Stimulated activated CD8-positive, alpha-beta memory T cell treated with anti-CD3 and anti-CD28 coated beads, Interleukin-4, amount 100 ng/mL, for 48 hours (primary cell): ENCODE measurements at regions not wholly inside any gene's neighbourhood (a gene's known extent, or its start where the extent isn't known, plus 50 kb on each side); places are given as distances from the start of the nearest gene placed in this dataset.

Source experiments
- DNase-seq: peaks from one replicate; pipeline ENCODE4 v3.0.0-alpha.2; 2020

DNA sequence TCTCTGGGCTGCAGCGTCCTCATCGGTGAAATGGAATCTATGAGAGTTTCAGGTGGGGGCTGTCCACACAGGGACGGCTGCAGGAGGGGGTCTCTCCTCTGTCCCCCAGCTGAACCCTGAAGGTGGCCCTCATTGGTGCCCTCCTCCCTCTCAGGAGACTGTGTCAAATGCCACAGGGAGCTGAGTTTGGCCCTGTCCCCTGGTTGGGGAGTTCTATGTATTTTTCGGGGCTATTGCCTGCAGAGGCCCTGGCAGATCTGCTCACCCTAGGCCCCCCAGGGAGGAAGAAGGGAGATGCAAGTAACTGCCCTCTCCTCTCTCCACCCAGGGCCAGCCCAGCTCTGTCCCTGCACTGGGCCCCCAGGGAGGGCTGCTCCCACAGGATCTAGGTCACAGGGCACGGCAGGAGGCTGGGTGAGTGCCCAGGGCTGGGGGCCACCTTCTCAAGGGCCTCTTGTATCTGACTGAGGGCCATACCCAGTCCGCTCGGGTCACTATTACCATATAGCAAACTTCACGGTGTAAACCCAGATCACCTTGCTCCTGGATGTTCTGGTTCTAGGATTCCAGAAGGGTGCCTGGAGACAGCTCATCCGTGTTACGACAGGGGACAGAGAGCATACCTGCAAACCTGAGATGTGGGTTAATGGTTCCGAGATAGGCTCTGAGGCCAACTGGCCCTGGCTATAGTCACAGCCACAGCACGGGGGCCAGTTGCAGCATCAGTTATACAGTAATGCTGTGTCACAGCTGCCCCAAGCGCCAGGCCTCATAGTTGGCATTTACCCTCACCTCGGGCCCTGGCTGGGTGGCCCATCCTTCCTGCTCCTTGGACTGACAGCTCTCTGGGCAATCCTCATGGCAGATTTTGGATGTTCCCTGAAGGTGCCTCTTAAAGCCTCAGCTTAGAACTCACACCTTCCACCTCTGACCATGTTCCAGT, 102.4 kb upstream of the PRR23E start:
- no peak for DNase-seq

DNA sequence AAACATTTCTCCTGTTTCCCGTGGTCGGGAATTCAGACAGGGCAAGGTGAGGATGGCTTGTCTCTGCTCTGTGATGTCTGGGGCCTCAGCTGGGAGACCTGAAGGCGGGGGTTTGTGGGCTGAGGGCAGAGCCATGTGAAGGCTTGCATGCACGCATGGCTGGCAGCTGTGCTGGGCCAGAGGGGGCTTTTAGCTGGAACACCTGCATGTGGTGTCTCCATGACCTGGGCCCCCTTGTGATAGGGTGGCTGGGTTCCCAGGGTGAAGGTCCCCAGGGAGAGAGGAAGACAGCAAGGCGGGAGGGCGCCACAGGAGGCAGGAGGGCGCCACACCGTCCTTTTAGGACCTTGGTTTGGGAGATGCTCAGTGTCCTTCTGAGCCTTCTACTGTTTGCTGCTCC, 101.6 kb upstream of the PRR23E start:
- no peak for DNase-seq

DNA sequence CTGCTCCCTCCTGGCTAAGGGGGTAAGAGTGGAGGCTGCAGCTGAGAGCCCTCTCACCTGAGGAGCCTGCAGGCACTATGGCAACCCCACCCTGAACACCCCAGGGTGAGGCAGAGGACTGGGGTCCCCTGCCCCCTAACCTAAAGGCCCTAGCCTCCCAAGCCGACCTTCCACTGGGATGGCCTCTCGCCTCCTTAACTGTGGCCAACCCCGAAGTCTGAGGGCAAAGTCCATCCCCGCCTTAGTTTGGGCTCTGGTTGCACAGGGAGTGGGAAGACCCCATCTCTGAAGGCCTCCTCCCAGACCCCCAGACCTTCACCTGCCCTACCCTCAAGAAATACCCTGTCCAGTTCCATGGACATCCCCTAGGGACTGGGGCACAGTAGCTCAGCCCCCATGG, 100.6 kb upstream of the PRR23E start:
- no peak for DNase-seq

DNA sequence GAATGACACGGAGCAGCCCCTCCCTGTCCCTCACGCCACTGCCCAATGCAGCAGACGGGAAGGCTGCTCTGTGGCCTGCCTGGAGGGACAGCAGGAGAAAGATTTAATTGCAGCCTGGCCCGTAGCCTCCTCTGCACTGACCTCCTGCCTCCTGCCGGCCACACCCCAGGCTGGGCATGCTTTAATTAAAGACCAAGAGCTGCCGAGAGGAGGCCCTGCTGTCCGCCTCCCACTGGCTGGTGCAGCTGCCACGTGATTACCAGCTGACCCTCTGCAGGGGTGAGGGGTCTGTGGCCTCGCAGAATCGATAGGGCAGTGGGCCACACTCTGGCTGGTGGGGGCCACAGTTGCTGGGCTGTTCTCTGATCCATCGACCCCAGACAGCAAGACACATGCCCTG, 100.2 kb upstream of the PRR23E start:
- no peak for DNase-seq

DNA sequence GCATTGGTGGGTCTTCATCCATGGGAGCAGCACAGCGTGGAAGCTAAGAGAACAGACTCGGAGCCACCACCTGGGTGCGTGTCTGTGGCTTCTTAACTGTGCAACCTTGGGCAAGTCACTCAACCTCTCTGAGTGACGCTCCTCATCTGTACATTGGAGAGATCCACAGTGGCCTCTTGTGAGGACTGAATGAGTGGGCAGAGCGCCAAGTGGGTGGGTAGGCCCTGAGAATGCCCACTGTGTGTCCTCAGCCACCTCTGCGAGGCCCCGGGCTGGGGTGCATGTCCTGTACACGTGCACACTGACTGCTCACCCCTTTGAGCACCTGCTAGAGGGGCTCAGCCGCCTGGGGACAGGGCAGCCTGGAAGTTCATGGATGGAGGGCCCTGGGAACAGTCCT, 99.6 kb upstream of the PRR23E start:
- no peak for DNase-seq

DNA sequence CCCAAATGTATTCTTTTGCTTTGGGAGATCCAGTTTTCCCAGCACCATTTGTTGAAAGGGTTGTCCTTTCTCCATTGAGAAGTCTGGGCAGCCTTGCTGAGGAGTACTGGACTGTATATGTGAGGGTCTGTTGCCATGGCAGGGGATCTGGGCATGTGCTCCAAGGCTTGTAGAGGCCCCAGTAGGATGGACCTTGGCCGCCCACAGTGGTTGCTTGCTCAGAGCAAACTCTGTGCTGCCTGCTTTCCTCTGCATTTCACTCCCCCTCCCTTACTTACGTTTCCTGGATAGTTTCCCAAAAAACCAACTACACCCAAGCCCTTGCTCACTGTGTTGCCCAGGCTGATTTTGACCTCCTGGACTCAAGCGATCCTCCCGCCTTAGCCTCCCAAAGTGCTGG, 97.2 kb upstream of the PRR23E start:
- DNase-seq = no peak

DNA sequence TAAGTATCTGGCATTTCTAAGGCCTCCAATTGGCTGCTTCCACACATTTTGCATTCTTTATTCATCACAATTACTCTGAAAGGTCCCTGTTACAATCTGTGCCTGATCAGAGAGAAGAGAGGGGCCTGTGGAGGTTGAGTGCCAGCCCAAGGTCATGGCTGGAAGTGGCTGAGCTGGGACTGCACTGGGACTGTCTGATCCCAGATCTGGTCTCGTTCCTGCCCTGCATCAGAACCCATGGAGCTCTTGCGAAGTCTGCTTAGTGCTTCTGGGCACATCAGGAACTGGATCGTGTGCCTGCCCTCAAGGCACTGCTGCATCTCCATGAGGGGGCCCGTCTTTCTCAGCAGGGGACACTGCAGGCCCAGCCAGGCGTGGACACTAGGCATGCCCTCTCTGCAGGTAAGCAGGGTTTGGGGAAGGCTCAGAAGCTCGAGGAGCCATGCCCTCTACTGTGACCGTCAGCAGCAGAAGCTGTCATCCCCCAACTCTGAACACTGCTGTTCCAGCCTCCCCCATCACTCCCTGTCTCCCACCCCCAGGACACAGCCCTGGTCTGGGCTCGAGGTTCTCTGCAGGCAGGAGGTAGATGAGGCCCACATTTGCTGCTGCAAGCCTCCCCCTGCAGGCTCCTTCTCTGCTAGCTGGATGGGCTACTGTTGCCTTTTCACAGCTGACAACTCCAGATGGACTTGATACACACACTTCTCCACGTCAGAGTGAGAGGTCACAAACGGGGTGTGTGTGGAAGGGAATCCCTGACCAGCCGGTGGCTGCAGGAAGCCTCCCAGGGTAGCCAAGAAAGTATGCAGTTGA, 96.5 kb upstream of the PRR23E start:
- no peak for DNase-seq

DNA sequence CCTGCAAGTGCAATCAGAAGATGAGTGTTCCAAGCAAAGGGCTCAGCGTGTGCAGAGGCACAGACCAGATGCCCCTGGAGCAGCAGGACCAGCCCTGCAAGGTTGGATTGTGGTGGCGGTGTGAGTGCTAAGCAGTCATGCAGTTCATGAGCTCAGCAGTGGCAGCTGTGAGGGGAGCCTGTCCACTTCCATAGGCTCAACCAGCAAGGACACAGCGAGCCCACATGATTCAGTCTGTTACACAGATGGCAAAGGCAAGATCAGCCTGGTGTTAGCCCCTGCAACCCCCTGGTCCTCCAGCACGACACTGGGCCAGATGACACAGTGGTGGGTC, 95.9 kb upstream of the PRR23E start:
- DNase-seq = no peak

DNA sequence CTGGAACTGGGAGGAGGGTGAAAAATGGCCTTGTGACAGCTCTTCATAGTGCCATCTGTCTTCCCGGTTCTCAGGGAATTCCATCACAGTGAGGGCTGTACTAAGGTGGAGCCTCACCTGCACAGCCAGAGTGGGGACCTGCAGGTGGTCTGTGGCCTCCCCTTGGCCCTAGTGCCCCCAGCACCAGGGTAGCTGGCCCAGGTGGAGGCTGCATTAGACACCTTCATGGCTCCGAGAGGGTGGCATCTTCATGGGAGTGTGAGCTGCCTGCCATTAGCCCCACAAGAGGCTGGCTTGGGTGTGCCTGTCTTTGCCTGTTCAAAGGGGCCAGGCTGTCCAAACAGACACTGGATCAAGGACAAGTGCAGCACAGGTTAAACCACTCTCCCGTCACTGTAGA, 95.5 kb upstream of the PRR23E start:
- DNase-seq = no peak

DNA sequence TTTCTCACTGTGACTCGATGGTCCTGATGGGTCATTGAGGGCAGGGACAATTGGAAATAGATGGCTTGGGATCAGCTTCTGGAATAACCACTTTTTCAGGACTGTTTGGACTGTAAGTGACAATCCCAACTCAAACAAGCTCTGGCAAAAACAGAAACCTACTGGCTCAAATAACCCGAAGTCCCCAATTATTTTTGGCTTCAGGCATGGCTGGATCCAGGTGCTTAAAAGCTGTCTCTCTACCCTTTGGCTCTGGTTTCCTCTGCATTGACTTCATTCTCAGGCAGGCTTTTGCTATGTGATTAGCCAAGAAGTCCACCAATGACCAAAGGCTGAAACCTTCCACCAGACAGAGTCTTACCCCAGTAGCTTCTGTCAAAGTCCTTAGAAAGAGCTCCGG, 92.9 kb upstream of the PRR23E start:
- DNase-seq = no peak

DNA sequence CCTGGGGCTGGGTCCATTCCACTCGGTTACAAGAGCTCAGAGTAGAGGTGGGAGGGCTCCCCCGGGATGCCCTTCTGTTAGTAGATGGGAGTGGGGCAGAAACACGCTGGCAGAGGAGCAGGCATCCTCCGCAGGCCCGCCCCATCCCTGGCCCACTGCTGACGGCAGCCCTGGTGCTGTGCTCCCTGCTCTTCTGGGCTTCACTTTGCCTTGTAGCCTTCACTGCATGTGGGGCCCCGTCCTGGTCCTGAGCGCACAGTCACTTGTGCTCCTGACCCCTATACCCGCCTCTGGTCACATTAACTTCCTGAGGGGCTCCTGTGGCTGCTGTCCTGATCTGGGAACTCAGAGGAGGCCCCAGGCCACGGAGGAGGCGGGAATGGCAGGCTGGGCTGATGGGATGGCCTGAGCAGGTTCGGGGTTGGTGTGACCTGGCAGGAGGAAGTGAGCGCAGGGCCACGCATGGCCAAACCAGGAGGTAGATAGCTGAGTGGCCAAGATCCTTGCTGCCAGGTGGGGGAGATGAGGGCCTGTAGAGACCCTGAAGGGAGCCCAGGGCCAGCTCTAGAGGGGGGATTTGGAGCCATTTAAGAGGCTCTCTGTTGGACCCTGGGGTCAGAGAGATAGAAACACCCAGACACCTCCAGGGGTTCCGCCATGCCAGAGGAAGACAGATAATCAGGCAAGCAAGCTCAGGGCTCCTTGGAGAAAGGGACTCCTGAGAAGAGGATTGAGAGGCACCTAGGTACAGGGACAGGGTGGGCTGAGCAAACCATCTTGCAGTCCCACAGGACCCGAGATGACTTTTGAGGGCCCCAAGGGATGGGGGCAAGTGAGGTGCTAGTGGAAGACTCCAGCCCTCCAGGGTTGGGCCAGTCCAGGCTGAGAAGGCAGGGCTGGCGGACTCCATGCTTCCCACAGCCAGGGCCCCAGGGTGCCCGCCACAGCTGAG, 92.2 kb upstream of the PRR23E start:
- no peak for DNase-seq

DNA sequence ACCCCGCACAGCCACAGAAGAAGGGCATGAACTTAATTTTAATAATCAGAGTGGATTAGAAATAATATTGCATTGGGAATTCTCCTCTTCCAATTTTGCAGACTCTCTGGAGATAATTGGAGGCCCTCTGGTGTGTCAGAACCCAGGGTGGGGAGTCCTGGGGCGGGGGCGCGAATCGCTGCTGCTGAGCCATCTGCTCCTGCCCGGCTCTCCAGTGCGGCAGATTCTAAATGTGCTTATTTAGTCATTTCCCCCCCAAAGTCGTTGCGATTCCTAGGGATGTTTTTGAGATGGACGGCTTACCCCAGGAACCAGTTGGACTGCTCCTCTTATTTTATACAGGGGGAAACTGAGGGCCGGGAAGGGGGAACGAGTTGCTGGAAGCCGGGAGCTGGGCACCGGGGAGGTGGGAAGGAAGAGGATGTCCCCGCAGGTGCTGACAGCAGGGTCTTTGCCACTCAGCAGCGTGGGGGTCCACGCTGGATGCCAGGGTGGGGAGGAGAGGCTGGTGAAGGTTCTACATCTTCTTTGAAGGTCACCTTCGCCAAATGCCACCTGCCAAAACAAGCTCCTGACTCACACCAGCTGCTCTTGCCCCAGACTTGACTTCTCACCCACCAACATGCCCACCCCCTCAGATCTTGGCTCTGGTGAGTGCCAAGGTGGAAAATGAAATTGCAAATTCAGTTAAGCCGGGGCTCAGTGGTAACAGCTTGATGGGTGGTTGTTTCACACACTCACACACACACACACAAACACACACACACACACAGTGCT, 91.3 kb upstream of the PRR23E start:
- DNase-seq = no peak

DNA sequence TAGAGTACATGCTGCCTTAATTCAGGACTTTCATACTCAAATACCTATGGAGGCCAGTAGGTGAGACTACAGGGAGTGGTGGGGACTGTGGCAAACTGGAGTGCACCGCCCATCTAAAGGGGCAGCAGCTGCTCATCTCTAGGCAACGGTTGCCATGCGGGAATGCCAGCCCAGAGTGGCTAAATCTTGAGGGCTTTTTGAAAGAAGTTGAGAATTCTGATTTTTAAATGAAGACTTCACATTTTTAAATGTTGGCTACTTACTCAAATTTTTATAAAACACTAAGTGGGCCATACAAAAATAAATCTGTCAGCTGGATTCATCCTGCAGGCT, 90.8 kb upstream of the PRR23E start:
- DNase-seq = no peak

DNA sequence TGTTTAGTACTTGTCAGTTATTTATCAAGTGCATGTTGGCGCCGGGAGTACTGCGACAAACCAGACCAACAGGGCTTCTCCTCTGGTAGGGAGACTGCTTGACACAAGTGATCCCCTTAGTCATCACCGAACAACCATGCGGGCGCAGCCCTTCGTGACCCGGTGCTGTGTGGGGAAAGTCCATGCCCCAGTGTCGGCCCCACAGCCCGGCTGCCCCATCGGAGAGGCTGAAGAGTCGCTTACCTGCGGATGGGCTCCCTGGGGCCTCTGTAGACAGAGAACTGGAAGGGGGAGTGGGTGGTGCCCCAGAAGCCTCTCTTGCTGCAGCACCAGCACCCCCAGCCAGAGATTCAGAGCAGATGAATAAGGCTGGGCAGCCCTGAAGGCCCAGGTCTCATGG, 90.3 kb upstream of the PRR23E start:
- no peak for DNase-seq

DNA sequence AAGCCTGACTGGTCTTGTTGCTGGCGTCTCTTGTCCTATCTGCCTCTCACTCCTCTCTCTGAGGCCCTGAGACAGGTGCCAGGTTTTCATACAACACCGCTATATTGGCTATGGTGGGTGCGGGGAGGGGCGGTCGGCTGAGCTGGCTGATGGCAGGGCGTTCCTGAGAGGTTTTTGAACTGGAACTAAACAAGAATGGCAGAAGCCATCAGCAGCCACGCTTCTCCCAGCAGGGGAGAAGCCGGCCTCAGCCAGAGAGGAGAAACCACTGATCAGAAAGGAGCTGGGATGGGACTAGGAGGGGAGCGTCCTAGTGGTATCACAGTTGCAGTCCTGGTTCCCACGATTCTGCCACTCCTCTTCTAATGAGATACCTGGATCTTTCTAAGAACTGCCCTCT, 89.9 kb upstream of the PRR23E start:
- no peak for DNase-seq

DNA sequence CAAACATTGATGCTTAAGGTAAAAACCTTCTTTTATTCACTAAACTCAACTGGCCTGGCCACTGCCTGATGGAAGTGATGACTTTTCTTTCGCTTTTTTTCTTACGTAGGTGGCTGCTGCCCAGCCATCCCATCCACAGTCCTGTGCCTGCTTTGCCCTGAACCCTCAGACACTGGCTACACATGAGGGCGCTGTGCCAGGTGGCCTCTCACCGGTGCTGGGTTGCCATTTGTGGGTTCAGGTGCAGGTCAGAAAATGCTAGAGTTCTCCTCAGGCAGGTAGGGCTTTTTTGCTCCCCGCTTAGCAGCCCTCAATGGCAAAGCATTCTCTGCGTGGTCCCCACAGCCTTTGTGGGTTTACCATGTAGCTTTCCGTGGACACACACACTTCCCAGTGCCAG, 88.3 kb upstream of the PRR23E start:
- DNase-seq = no peak

DNA sequence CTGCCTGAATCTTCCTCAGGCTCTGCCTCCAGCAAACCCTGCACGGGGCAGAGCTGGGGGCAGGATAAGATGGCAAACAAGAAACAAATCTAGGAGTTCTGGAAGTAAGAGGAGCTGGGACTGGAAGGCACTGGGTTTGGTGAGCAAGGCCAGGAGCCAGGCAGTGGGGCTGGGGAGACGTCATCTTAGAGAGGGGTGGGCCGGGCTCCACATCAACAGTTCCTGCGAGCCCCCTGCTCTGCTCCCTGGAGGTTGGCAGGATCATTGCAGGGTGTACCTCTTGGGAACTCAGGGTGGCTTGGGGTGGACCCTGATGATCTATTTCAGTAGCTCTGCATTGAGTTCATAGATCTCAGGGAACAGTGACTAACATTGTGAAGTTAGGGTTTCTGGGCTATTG, 87.3 kb upstream of the PRR23E start:
- no peak for DNase-seq

DNA sequence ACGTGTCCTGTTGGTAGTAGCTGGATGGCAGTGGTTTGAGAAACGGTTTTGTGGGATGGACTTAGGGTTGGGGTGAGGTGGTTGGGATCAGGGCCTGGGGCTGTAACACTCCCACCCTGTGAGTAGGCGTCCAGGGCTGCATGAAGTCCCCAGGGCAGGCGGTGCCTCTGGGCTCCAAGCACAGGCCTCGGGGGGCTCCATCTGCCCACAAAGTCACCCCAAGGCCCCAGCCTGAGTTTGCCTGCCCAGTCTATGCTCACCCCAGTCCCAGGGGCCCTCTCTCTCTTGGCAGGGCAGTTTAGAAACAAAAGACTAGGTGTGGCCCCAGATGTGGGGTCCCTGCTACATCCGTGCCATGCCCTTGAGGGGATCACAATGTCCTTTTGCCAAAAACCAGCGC, 86.9 kb upstream of the PRR23E start:
- no peak for DNase-seq

DNA sequence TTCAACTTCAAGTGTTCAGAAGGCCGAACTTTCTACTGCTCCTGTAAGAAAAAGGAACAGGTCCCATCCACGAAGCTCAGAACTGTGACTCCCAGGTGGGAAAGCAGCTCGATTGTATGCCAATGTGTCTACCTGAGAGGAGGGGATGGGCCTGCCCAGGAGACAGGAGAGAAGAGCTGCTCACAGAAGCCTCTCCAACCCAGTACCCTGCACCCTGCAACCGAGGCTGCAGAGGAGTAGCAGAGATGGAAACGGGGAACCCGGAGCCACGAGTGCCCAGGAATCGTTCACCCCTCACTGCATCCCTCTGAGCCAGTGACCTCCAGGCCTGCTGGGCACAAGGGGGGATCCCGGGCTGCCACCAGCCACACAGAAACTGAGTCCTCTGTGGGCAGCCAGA, 86.5 kb upstream of the PRR23E start:
- no peak for DNase-seq

DNA sequence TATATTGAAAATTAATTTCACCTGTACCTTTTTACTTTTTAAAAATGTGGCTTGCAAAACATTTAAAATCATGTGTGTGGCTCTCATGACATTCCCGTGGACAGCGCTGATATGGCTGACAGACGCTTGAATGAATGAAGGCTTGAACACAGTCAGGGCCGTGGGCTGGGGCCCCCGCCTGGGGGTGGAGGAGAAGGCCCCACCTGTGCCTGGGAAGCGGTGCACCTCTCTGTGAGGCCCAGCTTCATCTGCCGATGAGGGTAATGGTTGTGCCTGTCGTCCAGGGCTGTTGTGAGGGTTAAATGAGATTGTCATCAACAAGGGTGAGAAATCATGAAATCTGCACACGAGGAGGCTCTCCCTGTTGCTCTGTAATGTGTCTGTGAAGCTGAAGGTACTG, 85.9 kb upstream of the PRR23E start:
- DNase-seq = no peak

DNA sequence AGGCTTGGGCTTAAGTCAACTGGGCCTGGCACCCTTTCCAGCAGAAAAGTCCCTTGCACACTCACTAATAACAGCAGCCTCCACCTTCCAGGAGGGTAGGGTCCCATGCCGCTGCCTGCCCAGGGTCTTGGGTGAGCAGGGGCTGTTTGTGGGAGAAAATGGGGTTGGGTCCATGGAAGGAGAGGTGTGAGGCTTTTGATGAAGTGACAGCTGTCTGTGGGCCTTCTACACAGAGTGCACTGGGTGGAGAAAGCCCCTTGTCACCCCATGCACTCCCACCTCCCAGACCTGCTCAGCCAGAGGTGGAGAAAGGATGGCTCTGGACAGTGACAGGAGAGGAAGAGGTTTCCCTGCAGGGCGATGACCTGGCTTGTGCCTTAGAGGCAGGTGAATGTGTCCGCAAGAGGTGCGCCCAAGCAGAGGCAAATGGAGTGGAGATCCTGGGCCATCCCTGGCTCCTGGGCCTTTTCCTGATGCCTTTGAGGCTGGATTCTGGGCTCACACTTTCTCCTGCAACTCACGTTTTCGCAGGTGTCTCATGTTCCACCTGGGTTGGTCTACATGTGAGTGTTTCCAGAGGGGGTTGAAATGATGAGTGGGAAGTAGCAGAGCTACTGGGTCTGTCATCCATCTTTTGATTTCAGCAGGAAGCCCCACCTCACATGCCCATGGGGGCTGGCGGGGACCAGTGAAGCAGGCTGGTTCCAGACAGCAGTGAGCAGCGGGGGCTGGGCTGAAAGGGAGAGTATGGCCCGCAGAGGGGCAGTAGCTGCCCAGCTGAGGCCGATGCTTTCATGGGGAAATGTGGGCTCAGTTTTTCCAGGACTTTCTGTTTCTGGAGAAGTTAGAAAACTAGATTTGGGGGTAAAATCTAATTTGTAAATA, 85.2 kb upstream of the PRR23E start:
- DNase-seq = no peak

DNA sequence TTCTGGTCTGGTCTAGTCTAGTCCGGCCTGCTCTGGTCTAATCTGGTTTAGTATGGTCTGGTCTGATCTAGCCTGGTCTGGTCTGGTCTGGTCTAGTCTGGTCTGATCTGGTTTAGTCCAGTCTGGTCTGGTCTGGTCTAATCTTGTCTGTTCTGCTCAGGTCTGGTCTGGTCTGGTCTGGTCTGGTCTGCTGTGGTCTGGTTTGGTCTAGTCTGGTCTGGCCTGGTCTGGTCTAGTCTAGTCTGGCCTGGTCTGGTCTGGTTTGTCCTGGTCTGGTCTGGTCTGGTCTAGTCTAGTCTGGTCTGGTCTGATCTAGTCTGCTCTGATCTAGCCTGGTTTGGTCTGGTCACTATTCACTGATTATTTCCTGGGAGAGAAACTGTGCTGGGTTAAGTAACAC, 84.1 kb upstream of the PRR23E start:
- no peak for DNase-seq
